GM18873 (cell line): ENCODE measurements at regions not wholly inside any gene's neighbourhood (a gene's known extent, or its start where the extent isn't known, plus 50 kb on each side); places are given as distances from the start of the nearest gene placed in this dataset.

Experiments
- ATAC-seq: cut with Tn5 transposase; IDR thresholded peaks from one replicate; pipeline ENCODE4 v1.9.1; 2021; ENCODE audit warnings: mild to moderate bottlenecking, moderate library complexity, moderate number of reproducible peaks; ENCODE audit not compliant: unreplicated experiment, low FRiP score

DNA sequence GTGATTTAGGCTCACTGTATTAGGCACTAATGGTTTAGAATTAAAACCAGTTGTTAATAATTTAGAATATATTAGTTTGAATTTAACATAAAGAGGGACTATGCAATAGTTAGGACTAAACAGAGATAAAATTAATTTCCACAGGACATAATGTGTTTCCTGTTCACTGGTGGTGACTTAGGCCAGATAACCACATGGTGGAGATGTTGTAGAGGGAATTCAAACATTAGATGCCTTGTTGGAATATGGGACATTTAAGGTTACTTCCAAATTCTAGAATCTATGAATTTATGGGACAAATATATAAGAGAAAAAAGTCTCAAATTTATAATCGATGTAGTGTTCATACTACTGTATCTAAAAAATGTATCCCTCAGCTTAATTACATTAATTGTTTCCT lies 615.5 kb upstream of the KLHL1 start:
- no peak for ATAC-seq

GRCh38 chr13:70720386-70720785 lies 612.1 kb upstream of the KLHL1 start:
- ATAC-seq, result no peak

GRCh38 chr13:70714993-70715392 lies 606.7 kb upstream of the KLHL1 start:
- no peak for ATAC-seq

- no peak for ATAC-seq
These were observed 600.5 kb upstream of the KLHL1 start for GRCh38 chr13:70708775-70709174.

- no peak for ATAC-seq
These were observed 595.5 kb upstream of the KLHL1 start for GRCh38 chr13:70703755-70704154.

DNA sequence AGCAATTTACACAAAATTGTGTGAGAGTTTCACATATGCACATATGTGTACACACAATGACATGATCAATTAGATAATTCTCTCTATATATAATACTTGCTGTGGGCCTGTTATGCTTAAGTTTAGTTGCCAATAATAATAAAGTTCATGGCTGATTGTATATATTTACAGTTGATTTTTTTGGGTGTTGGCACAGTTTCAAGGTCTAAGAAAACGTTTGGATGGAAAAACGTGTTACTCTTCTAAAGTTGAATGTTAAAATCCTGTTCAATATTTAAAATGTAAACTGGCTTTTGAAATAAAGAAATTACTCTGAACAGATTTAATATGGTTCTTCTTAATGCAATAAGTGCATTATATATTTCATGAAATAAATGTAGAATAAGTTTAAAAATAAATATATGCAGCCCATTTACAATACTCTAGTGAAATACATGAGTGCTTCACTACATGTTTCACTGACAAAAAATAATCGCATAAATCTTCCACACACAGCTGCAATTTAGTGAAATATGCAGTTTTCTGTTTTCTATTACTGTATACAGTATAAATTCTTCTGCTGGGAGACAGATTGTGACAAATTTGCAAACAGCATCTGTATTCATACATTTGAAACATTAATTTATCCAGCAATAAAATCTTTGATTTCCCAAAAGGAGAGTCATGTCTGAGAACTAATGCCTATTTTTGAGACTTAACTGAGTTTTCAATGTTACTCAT lies 586.9 kb upstream of the KLHL1 start:
- ATAC-seq, result no peak

GRCh38 chr13:70668983-70669382 lies 560.7 kb upstream of the KLHL1 start:
- no peak for ATAC-seq

- ATAC-seq, result no peak
These were observed 560.0 kb upstream of the KLHL1 start for GRCh38 chr13:70668293-70668692.

DNA sequence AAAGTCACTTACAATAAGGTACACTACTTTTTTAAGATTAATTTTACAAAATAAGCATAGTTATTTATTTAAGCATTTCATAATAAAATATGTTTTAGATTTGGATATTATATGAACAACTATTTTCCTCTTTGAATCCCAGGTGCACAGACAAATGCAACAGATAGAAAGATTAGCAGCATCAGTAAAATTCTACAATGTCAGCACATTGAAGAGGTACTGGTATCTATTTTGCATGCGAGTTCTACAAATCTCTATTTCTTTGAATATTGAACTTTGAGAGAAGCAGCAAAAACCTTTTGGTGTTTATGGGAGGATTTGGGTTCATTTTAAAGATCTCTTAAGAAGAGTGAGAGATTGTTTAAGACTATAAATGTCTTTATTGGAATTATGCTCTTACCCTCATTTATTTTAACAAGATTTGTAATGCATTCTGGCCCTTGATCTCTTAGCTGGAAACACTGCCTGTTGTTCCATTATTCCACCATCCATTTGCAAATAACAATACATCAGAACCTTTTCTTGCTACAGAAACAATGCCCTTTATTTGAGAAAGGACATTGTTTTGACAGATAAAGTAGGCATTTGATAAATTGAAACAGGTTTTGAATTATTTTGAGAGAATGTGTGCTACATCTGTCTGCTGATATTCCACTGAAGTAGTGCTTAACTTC lies 558.8 kb upstream of the KLHL1 start:
- ATAC-seq, result no peak

DNA sequence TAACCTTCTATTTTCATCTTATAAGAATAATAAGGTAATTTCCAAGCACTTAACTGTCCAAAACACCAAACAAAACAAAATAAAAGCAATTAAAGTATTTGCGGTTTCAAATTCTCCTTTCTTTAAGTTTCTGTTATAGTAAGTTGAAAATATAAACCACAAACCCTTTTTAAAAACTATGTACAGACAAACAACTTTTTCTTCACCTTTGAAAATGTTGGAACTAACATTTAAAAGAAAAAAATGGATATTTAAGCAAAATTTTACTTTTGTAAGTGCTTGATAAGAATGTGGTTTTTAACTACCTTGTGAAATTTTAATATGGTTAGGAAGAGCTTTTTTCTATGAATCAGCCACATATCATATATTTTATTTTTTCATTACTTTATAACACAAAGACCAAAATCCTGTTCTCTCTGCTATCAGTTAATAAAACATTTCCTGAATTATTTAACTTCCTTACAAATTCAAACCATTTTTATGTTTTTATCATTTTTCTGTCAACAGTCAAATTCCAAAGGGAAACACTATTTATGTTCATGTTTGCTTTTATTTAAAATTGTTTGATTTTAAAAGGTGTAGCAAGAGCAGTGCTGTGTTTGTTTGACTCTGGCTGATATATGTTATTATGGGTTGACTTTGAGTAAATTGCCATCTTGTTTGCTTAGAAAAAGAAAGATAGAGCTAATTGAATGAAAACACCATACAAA lies 554.1 kb upstream of the KLHL1 start:
- ATAC-seq, result no peak

- ATAC-seq, result no peak
These were observed 535.8 kb upstream of the KLHL1 start for GRCh38 chr13:70644052-70644451.

- ATAC-seq, result no peak
These were observed 526.6 kb upstream of the KLHL1 start for GRCh38 chr13:70634893-70635292.

DNA sequence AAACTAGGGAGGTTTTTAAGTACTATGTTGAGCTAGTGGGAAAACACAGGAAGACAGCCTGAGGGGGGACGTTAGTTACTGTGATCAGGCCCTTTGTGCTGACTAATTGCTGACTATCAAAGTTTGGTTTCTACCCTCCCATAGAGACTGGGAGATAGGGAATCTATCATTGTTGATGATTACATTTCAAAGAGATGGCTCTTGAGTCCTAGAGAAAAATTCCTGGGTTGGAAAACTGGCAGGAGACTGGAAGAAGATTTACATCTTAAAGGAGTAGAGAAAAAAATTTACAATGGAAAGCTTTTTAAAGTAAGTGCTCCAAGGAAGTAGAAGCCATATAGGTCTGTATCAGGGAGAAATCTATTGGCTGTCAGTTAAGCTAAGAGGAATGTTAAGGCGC lies 522.0 kb upstream of the KLHL1 start:
- ATAC-seq, result no peak

DNA sequence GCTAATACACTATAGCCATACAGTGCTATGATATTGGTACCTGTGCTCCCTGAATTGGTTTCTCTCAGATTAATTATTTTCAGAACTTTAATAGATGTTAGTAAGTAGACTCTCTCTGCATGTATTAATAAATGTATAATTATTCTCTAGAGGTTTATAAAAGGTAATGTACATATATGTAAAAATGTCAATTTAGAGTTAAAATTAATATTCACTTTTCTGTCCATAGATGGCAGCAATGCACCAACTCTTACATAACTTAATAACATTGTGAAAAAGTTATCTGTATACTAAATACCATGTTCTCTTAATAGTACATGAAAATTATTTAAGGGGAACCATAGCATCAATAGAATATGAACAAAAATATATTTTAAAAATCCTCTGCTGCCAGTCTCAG lies 515.0 kb upstream of the KLHL1 start:
- no peak for ATAC-seq

DNA sequence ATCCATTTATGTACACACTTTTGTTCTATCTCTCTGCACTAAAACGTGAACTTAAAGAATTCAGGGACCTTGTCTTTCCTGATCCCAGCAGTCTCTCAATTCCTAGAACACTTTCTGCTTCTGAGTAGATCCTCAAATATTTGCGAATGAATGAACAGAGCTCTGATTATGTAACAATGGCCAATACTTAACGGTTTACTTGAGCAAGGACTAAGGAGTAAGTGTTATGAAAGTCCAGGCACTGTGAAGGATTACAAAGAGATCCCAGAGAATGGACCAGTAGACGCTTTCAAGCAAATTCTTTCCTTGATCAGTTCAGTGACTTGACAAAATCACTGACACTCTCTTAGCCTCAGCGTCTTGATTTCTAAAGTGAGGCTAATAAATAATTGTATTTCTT lies 514.5 kb upstream of the KLHL1 start:
- ATAC-seq, result no peak

DNA sequence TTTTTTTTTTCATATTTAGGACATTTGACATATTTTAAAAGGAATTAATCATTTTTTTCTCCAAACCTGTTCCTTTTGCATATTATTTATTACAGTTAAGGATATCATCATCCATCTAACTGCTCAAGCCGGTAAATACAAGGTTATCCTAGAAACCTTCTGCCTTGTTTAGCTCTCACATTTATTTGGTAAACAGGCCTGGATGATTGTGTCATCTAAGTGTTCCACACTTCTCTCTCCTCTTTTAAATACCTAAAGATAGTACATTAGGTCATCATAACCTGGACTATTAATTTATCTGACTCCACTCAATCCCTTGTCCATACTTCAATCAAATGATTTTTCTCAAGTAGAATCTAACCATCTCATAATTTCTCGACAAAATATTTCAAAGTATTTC lies 511.7 kb upstream of the KLHL1 start:
- no peak for ATAC-seq

DNA sequence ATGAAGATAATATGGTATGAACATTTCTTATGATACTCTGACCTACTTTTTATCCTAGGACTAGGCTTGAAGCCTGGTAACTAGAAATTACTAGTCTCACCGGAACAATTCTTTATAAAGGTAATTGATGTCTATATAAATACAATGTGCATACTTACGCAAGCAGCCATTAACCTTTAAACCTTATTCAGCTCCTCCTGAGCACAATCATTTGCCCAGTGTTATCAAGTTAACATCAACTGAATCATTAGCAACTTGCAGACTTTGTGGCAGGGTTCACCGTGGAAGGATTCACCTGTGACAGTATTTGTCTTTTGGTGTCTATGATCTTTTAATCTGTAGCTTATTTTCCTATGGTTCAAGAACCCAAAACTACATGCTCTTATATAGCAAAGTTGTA lies 508.6 kb upstream of the KLHL1 start:
- ATAC-seq, result no peak

- no peak for ATAC-seq
These were observed 505.0 kb upstream of the KLHL1 start for GRCh38 chr13:70613295-70613694.

DNA sequence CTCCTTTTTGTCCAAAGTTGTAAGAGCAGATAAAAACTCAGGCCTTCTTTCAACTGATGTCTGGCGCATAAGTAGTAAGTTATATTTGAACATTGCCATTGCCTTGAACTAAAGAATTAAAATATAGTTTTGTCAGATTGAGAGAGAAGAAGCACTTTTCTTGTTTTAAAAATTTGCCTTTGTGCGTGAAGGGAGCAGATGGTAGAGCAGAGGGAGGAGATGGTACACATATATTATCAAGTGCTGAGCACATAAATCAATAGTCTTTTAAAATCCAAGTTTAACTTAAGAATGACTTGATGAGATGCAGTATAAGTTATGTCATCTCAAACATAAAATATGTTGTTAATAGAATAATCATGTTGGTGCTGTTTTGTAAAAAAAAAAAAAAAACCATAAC lies 504.6 kb upstream of the KLHL1 start:
- no peak for ATAC-seq

DNA sequence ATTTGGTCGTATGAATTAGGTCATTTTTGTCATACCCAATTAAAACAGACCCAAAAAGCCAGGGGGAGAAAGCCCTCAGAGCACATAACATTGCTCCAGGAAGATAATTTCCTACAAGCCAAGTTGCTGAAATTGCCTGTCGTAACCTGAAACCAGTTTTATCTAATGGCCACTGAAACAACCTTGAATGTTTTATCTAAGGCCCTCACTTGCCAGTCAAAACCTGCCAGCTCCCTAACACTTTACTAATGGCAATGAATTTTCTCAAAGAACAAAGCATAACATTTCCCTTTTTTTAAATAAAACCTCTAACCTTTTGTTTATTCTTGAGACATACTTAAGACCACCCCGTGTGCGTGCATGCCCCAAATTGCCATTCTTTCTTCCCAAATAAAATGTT lies 496.2 kb upstream of the KLHL1 start:
- no peak for ATAC-seq

DNA sequence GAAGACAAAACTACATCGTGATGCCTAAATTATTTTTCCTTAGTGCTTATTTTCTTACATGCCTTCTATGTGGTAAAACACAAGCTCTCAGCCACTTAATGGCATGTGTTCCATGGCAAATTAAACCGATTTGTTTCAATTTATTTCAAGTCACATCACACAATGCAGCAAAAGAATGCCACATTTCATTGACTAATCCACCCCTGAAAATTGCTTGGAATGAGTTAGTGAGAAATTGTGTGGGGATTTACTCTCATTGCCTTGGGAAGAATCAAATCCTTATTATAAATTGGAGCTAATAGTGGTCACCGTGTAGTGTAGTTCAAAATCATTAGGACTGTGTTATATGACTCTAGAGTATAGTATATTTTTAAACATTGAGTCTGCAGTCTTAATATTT lies 485.5 kb upstream of the KLHL1 start:
- no peak for ATAC-seq

DNA sequence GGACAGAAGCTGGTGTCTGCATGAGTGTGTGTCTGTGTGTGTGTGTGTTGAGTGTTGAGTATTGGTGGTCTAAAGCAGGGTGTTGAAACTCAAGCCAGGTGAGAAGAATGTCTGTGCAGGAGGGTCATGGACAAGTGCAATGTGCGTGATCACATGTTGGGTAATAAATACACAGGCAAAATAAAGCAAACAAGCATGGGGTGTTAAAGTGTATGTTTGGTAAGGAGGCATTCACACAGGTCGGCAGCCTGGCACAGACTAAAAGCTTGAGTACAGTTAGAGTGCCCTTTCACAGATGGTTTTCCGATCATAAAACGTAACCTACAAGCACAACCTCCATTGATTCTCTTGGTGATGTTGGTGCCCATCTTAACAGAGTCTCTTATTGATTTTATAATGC lies 476.9 kb upstream of the KLHL1 start:
- no peak for ATAC-seq
